GM23248 (cell line): ENCODE measurements at regions not wholly inside any gene's neighbourhood (a gene's known extent, or its start where the extent isn't known, plus 50 kb on each side); places are given as distances from the start of the nearest gene placed in this dataset.

Experiments
- DNase-seq: peaks from one replicate; pipeline ENCODE4 v3.0.0-alpha.2; 2015
- H2AFZ ChIP-seq: fragments of 200-600 bp; sonication (generic); 2 replicates; pipeline ENCODE4 v1.6.1; 2016; ENCODE audit warnings: antibody characterized with exemption
- H3F3A ChIP-seq: fragments of 200-600 bp; sonication (generic); 2 replicates; pipeline ENCODE4 v1.6.1; 2016; ENCODE audit warnings: mild to moderate bottlenecking, antibody characterized with exemption, mixed run types; ENCODE audit not compliant: insufficient read depth
- H3K27ac ChIP-seq: fragments of 200-600 bp; sonication (generic); 2 replicates; pipeline ENCODE4 v1.5.1; 2016; ENCODE audit warnings: mild to moderate bottlenecking
- H3K27me3 ChIP-seq: fragments of 200-600 bp; sonication (generic); replicated peaks from 2 replicates; pipeline ENCODE4 v1.6.1; 2016; ENCODE audit warnings: mild to moderate bottlenecking; ENCODE audit not compliant: insufficient read depth
- H3K36me3 ChIP-seq: fragments of 200-600 bp; sonication (generic); 2 replicates; pipeline ENCODE4 v1.6.1; 2016; ENCODE audit warnings: low read depth, mild to moderate bottlenecking
- H3K4me1 ChIP-seq: fragments of 200-600 bp; sonication (generic); 2 replicates; pipeline ENCODE4 v1.6.1; 2016; ENCODE audit warnings: mild to moderate bottlenecking; ENCODE audit not compliant: insufficient read depth
- H3K4me2 ChIP-seq: fragments of 200-600 bp; sonication (generic); one replicate; pipeline ENCODE4 v1.6.1; 2016; ENCODE audit warnings: mild to moderate bottlenecking; ENCODE audit not compliant: unreplicated experiment
- H3K4me3 ChIP-seq: fragments of 200-600 bp; sonication (generic); 2 replicates; pipeline ENCODE4 v1.5.1; 2016; ENCODE audit warnings: mild to moderate bottlenecking
- H3K79me2 ChIP-seq: fragments of 200-600 bp; sonication (generic); 2 replicates; pipeline ENCODE4 v1.6.1; 2016; ENCODE audit warnings: mild to moderate bottlenecking; ENCODE audit not compliant: insufficient read depth
- H3K9ac ChIP-seq: fragments of 200-600 bp; sonication (generic); 2 replicates; pipeline ENCODE4 v1.6.1; 2016; ENCODE audit warnings: mild to moderate bottlenecking
- H3K9me2 ChIP-seq: fragments of 200-600 bp; sonication (generic); 2 replicates; pipeline ENCODE4 v1.6.1; 2016; ENCODE audit warnings: mixed run types, mild to moderate bottlenecking, moderate library complexity; ENCODE audit not compliant: insufficient read depth
- H3K9me3 ChIP-seq: fragments of 200-600 bp; sonication (generic); one replicate; pipeline ENCODE4 v1.6.1; 2017; ENCODE audit warnings: low read depth
- H4K20me1 ChIP-seq: fragments of 200-600 bp; sonication (generic); 2 replicates; pipeline ENCODE4 v1.6.0; 2016; ENCODE audit not compliant: insufficient read depth
- EZH2 ChIP-seq: fragments of 200-600 bp; sonication (generic); IDR thresholded peaks from 2 replicates; pipeline ENCODE4 v1.6.1; 2018; ENCODE audit warnings: antibody characterized with exemption, mild to moderate bottlenecking; ENCODE audit not compliant: insufficient read depth, poor library complexity, severe bottlenecking
- EZH2phosphoT487 ChIP-seq: fragments of 200-600 bp; sonication (generic); IDR thresholded peaks from 2 replicates; pipeline ENCODE4 v1.6.1; 2018; ENCODE audit warnings: antibody characterized with exemption, moderate library complexity, mild to moderate bottlenecking, low read depth; ENCODE audit not compliant: insufficient read depth
- WGBS, 2 experiments: methylation state at CpG; one replicate each; pipeline ENCODE4 v1.1.6; 2015 to 2017; ENCODE audit warnings: low lambda C conversion rate in 2 of 2, low coverage in 1 of 2; ENCODE audit errors: missing lambda C conversion rate in 2 of 2; 5-methylcytosine and 5-hydroxymethylcytosine counted together
- in situ Hi-C: fragments of 300-500 bp; cut with MboI; formaldehyde crosslinking; loops from 2 replicates; pipeline ENCODE4 v1.15.0; 2020

- Histone ChIP-seq H3K79me2 (no peaks in the 10 kb centered on the region), H3K4me1 (no peaks in the 10 kb centered on the region), H3K4me3 (no peak overlapping the region), H3F3A (no peaks in the 10 kb centered on the region), H3K4me2 (no peak overlapping the region), H2AFZ (no peak overlapping the region), H3K9me3 (no peaks in the 10 kb centered on the region), H4K20me1 (no peaks in the 10 kb centered on the region), H3K27ac (no peak overlapping the region), H3K9ac (no peak overlapping the region), H3K27me3 (no peaks in the 10 kb centered on the region), H3K9me2 (no peaks in the 10 kb centered on the region), H3K36me3 (no peaks in the 10 kb centered on the region)
- in situ Hi-C loops, result no loop called here
- 91 to 95% methylated on average over 7 of the region's 7 CpGs for WGBS, 2 experiments
- DNase-seq, result no peak
- TF ChIP-seq EZH2phosphoT487 (no peak), EZH2 (no peak)
Observed at GRCh38 chr6:74459260-74459659, 746.6 kb downstream of the COL12A1 start.

- H3K9ac ChIP-seq, result no peak overlapping the region
- no peaks in the 10 kb centered on the region for H3K9me3 ChIP-seq
- no peaks in the 10 kb centered on the region for H3K9me2 ChIP-seq
- DNase-seq, result no peak
- TF ChIP-seq EZH2, result no peak
- TF ChIP-seq EZH2phosphoT487, result no peak
- no peak overlapping the region for H3K4me2 ChIP-seq
- no peaks in the 10 kb centered on the region for H3K27me3 ChIP-seq
- no peaks in the 10 kb centered on the region for H3K79me2 ChIP-seq
- in situ Hi-C loops, result no loop called here
- no peak overlapping the region for H3K27ac ChIP-seq
- no peak overlapping the region for H2AFZ ChIP-seq
- no peaks in the 10 kb centered on the region for H3F3A ChIP-seq
- H4K20me1 ChIP-seq, result no peaks in the 10 kb centered on the region
- H3K4me3 ChIP-seq, result no peak overlapping the region
- WGBS, 2 experiments, result 81 to 91% methylated on average over 1 of the region's 1 CpG
- no peaks in the 10 kb centered on the region for H3K36me3 ChIP-seq
- no peaks in the 10 kb centered on the region for H3K4me1 ChIP-seq
Observed at GRCh38 chr6:74458536-74458935, 747.3 kb downstream of the COL12A1 start.

- WGBS, 2 experiments, result 96 to 100% methylated on average over 1 of the region's 1 CpG
- no peak for TF ChIP-seq EZH2
- no peak for TF ChIP-seq EZH2phosphoT487
- Histone ChIP-seq H3K9me3 (no peaks in the 10 kb centered on the region), H3K9me2 (no peaks in the 10 kb centered on the region), H3K4me3 (no peak overlapping the region), H3K4me1 (no peaks in the 10 kb centered on the region), H4K20me1 (no peaks in the 10 kb centered on the region), H3K27me3 (no peaks in the 10 kb centered on the region), H3K79me2 (no peaks in the 10 kb centered on the region), H3K36me3 (no peaks in the 10 kb centered on the region), H3K4me2 (no peak overlapping the region), H3K9ac (no peak overlapping the region), H2AFZ (no peak overlapping the region), H3F3A (no peaks in the 10 kb centered on the region), H3K27ac (no peak overlapping the region)
- in situ Hi-C loops, result no loop called here
- no peak for DNase-seq
Observed at GRCh38 chr6:74455786-74456185, 750.1 kb downstream of the COL12A1 start.

GRCh38 chr6:74451953-74452352 lies 753.9 kb downstream of the COL12A1 start:
- no peak for TF ChIP-seq EZH2
- TF ChIP-seq EZH2phosphoT487, result no peak
- Histone ChIP-seq H3K9me3 (no peaks in the 10 kb centered on the region), H4K20me1 (no peaks in the 10 kb centered on the region), H3K27ac (no peak overlapping the region), H3K9ac (no peak overlapping the region), H3K4me2 (no peak overlapping the region), H2AFZ (no peak overlapping the region), H3K4me3 (no peak overlapping the region), H3K79me2 (no peaks in the 10 kb centered on the region), H3K9me2 (no peaks in the 10 kb centered on the region), H3K4me1 (peaks cover 3% of the 10 kb centered on the region), H3K36me3 (no peaks in the 10 kb centered on the region), H3K27me3 (no peaks in the 10 kb centered on the region), H3F3A (no peaks in the 10 kb centered on the region)
- no peak for DNase-seq
- WGBS, 2 experiments, result 69 to 76% methylated on average over 5 of the region's 5 CpGs
- in situ Hi-C loops, result no loop called here

GRCh38 chr6:74448850-74449249 lies 752.8 kb downstream of the CD109 start:
- no peak for DNase-seq
- H2AFZ ChIP-seq, result no peak overlapping the region
- no peak for TF ChIP-seq EZH2
- TF ChIP-seq EZH2phosphoT487, result no peak
- H3K4me2 ChIP-seq, result no peak overlapping the region
- no peaks in the 10 kb centered on the region for H3K27me3 ChIP-seq
- in situ Hi-C loops, result no loop called here
- 77 to 79% methylated on average over 4 of the region's 4 CpGs for WGBS, 2 experiments
- no peaks in the 10 kb centered on the region for H3K9me2 ChIP-seq
- H3K4me3 ChIP-seq, result no peak overlapping the region
- H3K9ac ChIP-seq, result no peak overlapping the region
- H4K20me1 ChIP-seq, result no peaks in the 10 kb centered on the region
- no peak overlapping the region for H3K27ac ChIP-seq
- H3K4me1 ChIP-seq, result peaks cover 11% of the 10 kb centered on the region
- H3K79me2 ChIP-seq, result no peaks in the 10 kb centered on the region
- no peaks in the 10 kb centered on the region for H3F3A ChIP-seq
- no peaks in the 10 kb centered on the region for H3K9me3 ChIP-seq
- no peaks in the 10 kb centered on the region for H3K36me3 ChIP-seq
